Stimulated activated CD4-positive, alpha-beta T cell treated with anti-CD3 and anti-CD28 coated beads, TNF-alpha, amount 100 ng/mL, for 48 hours (primary cell): ENCODE measurements at regions not wholly inside any gene's neighbourhood (a gene's known extent, or its start where the extent isn't known, plus 50 kb on each side); places are given as distances from the start of the nearest gene placed in this dataset.
"Not testable (repeated sequence)": the region's sequence is repeated elsewhere in the genome, so short reads cannot be mapped to it uniquely, and the experiment has no call there.

Source experiments
- DNase-seq, 3 donors: peaks; one replicate each; pipeline ENCODE4 v3.0.0-alpha.2; 2020; ENCODE audit warnings: low read depth in 3 of 3

DNA sequence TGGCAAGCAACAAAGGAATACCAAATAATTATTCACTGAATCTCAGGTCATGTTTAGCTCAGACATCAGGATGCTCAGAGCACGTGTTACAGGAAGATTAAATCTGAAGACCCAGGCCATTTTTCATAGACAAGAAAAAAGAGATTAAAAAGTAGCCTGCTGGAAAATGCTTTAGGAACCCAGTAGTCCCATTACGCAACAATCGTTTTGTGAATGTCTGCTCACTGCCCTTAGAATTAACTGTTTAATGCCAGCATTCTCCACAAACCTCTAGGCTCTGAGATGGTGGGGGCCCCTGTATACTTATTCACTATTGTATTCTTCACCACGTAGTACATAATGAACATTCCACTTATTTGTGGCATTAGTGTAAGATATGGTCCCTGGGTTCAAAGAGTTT lies 154.6 kb upstream of the NYAP2 start:
- DNase-seq: no peak

DNA sequence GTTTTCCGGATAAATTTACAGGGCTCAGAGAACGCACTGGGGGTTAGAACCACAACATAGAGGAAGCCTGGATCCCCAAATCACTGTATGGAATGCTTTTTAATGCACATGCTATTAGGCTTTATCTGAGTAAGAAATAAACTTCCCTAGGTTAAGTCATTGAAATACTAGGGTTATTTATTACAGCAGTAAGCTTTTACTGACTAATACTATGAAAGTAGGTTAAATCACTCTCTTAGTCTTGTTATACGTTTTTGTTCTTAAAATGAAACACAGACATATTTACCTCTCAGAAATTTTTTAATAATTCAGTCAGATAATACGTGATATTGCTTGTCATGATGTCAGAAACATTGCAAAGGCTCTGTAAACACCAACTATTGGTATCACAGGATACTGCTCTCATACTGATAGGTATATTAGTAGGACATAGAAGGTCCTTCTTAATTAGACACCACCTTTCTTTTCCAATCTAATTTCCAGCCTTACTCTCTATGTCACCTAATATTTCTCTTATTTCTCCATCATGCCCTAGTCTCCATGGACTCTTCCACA lies 162.7 kb upstream of the NYAP2 start:
- no peak for DNase-seq

GRCh38 chr2:225233234-225233633 lies 166.3 kb upstream of the NYAP2 start:
- no peak for DNase-seq

- DNase-seq: no peak
These were observed 167.6 kb upstream of the NYAP2 start for GRCh38 chr2:225231900-225232299.

- not testable (repeated sequence) for DNase-seq
These were observed 170.2 kb upstream of the NYAP2 start for GRCh38 chr2:225229346-225229745.

- no peak for DNase-seq
These were observed 173.1 kb upstream of the NYAP2 start for GRCh38 chr2:225226441-225226840.

DNA sequence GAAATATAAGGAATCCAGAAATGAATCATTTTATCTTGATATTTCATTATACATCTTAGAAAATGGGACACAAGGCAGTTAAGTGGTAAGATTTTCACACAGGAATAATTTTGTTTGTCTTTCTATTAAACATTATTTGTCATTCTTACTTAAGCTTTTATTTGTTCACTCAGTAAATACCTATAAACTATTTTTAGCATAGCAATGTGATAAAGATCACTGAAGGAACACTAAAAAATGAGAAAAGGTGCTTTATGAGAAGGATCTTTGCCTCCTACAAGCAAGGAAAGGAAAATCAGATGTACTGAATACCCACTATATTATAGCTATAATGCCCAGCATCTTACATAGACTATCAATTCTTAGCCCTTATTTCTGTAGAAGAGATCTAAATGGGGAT lies 176.2 kb upstream of the NYAP2 start:
- no peak for DNase-seq

- no peak for DNase-seq
These were observed 165.2 kb upstream of the DOCK10 start for GRCh38 chr2:225207471-225207870.

DNA sequence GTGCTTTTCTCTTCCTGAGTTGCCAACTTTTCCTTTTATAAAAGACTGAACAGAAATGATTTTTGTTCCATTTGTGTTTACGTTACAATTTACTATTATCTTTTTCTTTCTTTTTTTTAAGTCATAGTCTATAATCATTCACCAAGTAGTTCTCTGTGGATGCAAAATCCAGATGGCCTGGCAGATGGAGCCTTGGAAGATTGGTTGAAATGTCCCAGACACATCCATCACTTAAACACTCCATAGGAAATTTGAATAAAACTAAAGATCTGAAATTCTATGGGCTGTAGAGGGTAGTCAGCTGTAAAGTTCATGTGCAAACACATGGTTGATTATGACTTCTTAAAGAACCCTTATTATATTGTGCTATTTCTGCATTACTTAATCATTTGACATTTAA lies 164.8 kb upstream of the DOCK10 start:
- no peak for DNase-seq

DNA sequence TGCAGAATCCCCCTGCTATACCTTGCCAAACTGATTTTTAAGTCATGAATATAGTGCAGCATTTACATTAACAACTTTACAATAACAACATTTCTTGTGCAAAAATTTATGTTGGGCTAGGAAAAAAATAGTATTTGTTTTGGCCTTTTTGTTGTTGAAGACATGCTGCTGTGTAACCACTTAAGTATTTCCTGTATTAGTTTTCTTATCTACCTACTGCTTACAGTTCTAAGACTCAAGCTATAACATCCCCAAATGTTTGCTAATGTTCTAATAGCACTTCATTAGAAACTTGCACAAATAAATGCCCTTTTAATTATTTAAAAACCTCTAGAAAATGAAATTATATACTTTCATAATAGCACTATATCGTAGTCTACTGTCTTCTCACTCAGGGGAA lies 154.3 kb upstream of the DOCK10 start:
- DNase-seq: no peak

GRCh38 chr2:225192869-225193268 lies 150.6 kb upstream of the DOCK10 start:
- DNase-seq: no peak

- no peak for DNase-seq
These were observed 148.7 kb upstream of the DOCK10 start for GRCh38 chr2:225190987-225191386.

DNA sequence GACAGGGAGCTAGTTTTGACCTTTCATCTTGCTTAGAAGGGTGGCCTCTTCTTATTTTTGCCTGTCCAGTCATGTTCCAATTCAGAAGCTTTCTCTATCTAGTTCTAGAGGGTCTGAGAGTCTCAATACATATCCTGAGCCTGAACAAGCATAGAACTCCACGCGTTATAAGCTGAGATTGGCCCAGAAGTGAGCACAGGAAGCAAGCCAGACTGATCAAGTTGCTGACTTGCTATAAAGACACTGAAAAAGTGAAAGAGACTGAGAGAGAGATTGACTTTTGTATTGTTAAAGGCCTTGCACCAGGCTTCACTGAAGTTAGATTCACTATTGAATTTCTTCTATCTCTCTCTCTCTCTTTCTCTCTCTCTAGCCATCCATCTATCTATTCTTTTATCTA lies 142.7 kb upstream of the DOCK10 start:
- no peak for DNase-seq

DNA sequence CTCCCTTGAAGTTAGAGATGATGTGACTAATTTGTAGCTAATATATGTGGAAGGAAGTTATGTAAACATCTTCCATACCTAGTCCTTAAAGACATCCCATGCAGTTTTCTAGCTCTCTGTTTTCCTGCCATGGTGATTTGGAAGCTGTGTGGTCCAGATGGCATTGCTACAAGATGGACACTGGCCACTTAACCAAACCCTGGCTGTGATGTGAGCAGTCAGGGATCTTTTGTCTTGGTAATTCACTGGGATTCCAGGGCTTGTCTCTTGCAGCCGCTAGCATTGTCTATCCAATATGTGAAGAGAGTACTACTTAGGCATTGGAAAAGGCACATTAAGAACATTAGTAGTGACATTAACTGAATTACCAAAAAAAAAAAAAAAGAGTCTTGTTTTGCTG lies 139.9 kb upstream of the DOCK10 start:
- no peak for DNase-seq

DNA sequence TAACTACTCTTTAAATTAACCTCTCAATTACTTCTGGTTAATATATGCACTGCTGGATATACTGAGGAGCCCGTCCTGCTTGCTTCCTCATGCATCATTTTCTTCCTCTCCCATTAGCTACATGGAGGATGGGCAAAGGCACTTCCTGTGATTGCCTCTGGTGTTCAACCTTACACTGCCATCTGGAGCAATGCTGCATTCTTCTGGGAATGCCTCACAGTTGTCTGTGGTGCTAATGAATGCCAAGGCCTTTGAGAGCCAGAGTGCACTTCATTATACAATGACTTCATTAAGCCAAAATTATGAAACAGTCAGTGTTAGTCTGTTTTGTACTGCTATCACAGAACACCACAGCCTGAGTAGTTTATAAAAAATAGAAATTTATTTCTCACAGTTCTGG lies 134.8 kb upstream of the DOCK10 start:
- no peak for DNase-seq

DNA sequence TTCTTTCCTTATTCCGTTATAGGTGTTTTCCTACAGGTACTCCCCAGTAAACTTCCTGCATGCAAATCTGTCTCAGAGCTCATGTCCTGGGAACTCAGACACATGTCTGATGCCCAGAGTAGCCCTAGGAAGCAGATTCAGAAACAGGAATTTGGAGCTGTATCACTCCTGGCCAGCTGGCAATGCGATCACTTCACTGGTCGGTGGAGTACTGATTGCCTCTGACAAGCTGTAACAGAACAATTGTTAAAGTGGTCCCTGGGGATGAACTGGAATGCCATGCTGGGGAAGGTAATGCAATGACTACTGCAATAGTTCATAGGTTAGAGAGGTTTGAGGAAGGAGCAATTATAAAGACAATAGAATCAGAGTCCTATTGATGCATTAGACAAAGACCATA lies 131.6 kb upstream of the DOCK10 start:
- DNase-seq: no peak

- no peak for DNase-seq
These were observed 129.1 kb upstream of the DOCK10 start for GRCh38 chr2:225171350-225171749.

GRCh38 chr2:225170162-225170561 lies 127.9 kb upstream of the DOCK10 start:
- DNase-seq: no peak

GRCh38 chr2:225169396-225169795 lies 127.1 kb upstream of the DOCK10 start:
- DNase-seq: no peak

GRCh38 chr2:225165052-225165451 lies 122.8 kb upstream of the DOCK10 start:
- DNase-seq: no peak

- no peak for DNase-seq
These were observed 122.3 kb upstream of the DOCK10 start for GRCh38 chr2:225164401-225165050.

DNA sequence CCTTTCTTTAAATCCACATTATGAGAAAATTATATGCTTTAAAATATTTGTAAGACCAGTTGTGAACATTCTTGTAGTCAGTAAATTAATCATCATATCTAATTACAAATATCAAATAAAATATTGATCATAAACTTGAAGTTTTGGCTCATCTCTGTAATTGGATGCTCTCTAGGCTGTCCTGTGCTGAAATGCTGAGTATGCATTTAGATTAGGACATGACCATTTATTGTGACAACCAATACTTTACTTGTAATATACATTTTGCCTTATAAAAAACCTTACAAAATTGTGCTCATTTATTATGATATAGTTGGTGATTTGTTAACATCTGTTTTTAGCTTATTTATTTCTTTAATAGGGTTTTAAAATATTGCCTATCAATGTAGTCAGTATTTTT lies 116.1 kb upstream of the DOCK10 start:
- DNase-seq: no peak

- DNase-seq: no peak
These were observed 114.7 kb upstream of the DOCK10 start for GRCh38 chr2:225156853-225157451.

GRCh38 chr2:225140723-225141122 lies 98.5 kb upstream of the DOCK10 start:
- DNase-seq: no peak
